ENCODE measurements at regions not wholly inside any gene's neighbourhood (a gene's known extent, or its start where the extent isn't known, plus 50 kb on each side); places are given as distances from the start of the nearest gene placed in this dataset.

- DNase-seq (ENCODE audit: low spot score) = no peak
Observed at GRCh38 chr2:30310371-30310770, 79.0 kb downstream of the LBH start.

GRCh38 chr2:30310955-30311354 is 79.6 kb downstream of the LBH start:
- DNase-seq (ENCODE audit: low spot score) = no peak

- DNase-seq (ENCODE audit: low spot score) = no peak
Observed at GRCh38 chr2:30311711-30312110, 80.4 kb downstream of the LBH start.

- DNase-seq (ENCODE audit: low spot score) = no peak
Observed at GRCh38 chr2:30312916-30313315, 81.6 kb downstream of the LBH start.

GRCh38 chr2:30314981-30315380 is 83.6 kb downstream of the LBH start:
- DNase-seq (ENCODE audit: low spot score) = no peak

GRCh38 chr2:30315391-30316063 is 84.2 kb downstream of the LBH start:
- no peak for DNase-seq (ENCODE audit: low spot score)

- DNase-seq (ENCODE audit: low spot score) = no peak
Observed at GRCh38 chr2:30316408-30316807, 85.1 kb downstream of the LBH start.

GRCh38 chr2:30318987-30319782 is 87.9 kb downstream of the LBH start:
- DNase-seq (ENCODE audit: low spot score) = no peak

GRCh38 chr2:30321466-30321865 is 90.1 kb downstream of the LBH start:
- DNase-seq (ENCODE audit: low spot score) = no peak

GRCh38 chr2:30323499-30323898 is 92.2 kb downstream of the LBH start:
- DNase-seq (ENCODE audit: low spot score) = no peak

- no peak for DNase-seq (ENCODE audit: low spot score)
Observed at GRCh38 chr2:30324245-30324908, 93.0 kb downstream of the LBH start.

GRCh38 chr2:30325600-30326328 is 94.4 kb downstream of the LBH start:
- no peak for DNase-seq (ENCODE audit: low spot score)

GRCh38 chr2:30326497-30326896 is 95.2 kb downstream of the LBH start:
- DNase-seq (ENCODE audit: low spot score) = no peak

GRCh38 chr2:30331038-30331437 is 99.7 kb downstream of the LBH start:
- no peak for DNase-seq (ENCODE audit: low spot score)

- DNase-seq (ENCODE audit: low spot score) = no peak
Observed at GRCh38 chr2:30331869-30332268, 100.5 kb downstream of the LBH start.

GRCh38 chr2:30332791-30333453 is 101.6 kb downstream of the LBH start:
- DNase-seq (ENCODE audit: low spot score) = no peak

- no peak for DNase-seq (ENCODE audit: low spot score)
Observed at GRCh38 chr2:30334762-30335363, 103.5 kb downstream of the LBH start.

- DNase-seq (ENCODE audit: low spot score) = no peak
Observed at GRCh38 chr2:30336084-30336483, 104.8 kb downstream of the LBH start.

- DNase-seq (ENCODE audit: low spot score) = peak; percentile 20
Observed at GRCh38 chr2:30336978-30337841, 105.9 kb downstream of the LBH start.

GRCh38 chr2:30338475-30338874 is 107.1 kb downstream of the LBH start:
- no peak for DNase-seq (ENCODE audit: low spot score)
